BE2C (cell line): ENCODE measurements at regions not wholly inside any gene's neighbourhood (a gene's known extent, or its start where the extent isn't known, plus 50 kb on each side); places are given as distances from the start of the nearest gene placed in this dataset.

Source experiments
- DNase-seq: peaks from one replicate; pipeline ENCODE4 v3.0.0-alpha.2; 2020
- H3K27me3 ChIP-seq: fragments of 250-450 bp; sonication (Bioruptor Pico); 2 replicates; pipeline ENCODE4 v1.5.1; 2020; ENCODE audit warnings: mild to moderate bottlenecking
- H3K36me3 ChIP-seq: fragments of 250-450 bp; sonication (Bioruptor Pico); 2 replicates; pipeline ENCODE4 v1.5.1; 2020; ENCODE audit warnings: mild to moderate bottlenecking
- H3K4me1 ChIP-seq: fragments of 250-450 bp; sonication (Bioruptor Pico); 2 replicates; pipeline ENCODE4 v1.5.1; 2020
- H3K4me3 ChIP-seq: 2 replicates; pipeline ENCODE4 v1.5.1; 2011; ENCODE audit warnings: low read depth, low read length
- H3K9me3 ChIP-seq: fragments of 250-450 bp; sonication (Bioruptor Pico); 2 replicates; pipeline ENCODE4 v1.5.1; 2020
- TF ChIP-seq, protein P1 (sequence below): IDR thresholded peaks from 2 replicates; pipeline ENCODE4 v1.5.1; 2012; ENCODE audit warnings: mild to moderate bottlenecking, low read depth, low read length

DNA sequence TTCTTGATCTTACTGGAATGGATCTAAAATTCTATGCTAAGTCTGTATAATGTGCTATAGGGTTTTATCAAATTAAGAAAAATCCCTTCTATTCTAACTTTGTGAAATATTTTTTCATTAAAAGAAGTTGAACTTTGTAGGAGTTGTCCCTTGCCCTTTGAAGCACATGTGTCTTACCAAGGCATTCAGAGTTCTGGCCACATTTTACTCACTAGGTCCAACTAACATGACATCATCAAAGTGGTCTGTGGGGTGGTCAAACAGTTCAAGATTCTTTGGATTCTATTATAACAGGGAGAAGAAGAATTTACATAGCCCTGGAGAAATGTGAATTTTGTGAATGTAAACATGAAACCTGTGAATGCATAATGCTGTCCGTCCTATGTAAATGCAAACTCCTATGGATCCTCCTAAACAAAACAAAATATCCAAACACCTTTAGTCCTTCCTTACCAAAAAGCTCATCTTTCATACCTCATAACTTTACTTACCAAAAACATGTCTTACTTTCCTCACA lies 88.7 kb downstream of the EBNA1BP2 start:
- H3K36me3 ChIP-seq: no peaks in the 10 kb centered on the region

DNA sequence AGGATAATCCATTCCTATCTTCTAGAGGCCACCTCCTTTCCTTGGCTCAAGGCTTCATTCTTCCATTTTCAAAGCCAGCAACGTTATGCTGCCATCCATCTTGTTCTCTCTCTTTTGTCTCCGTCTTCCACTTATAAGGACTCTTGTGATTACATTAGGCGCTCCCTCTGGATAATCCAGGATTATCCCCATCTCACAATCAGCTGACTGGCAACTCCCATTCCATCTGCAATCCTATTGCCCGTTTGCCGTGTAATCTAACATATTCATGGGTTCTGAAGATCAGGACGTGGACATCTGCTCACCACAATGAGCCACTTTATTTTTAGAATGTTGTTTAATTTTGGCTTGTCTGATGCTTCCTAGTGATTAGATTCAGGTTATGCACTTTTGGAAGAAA lies 89.3 kb downstream of the EBNA1BP2 start:
- Histone ChIP-seq H3K4me1 (no peaks in the 10 kb centered on the region), H3K4me3 (no peak overlapping the region), H3K36me3 (no peaks in the 10 kb centered on the region), H3K27me3 (no peaks in the 10 kb centered on the region), H3K9me3 (no peaks in the 10 kb centered on the region)
- TF ChIP-seq, protein P1, sequence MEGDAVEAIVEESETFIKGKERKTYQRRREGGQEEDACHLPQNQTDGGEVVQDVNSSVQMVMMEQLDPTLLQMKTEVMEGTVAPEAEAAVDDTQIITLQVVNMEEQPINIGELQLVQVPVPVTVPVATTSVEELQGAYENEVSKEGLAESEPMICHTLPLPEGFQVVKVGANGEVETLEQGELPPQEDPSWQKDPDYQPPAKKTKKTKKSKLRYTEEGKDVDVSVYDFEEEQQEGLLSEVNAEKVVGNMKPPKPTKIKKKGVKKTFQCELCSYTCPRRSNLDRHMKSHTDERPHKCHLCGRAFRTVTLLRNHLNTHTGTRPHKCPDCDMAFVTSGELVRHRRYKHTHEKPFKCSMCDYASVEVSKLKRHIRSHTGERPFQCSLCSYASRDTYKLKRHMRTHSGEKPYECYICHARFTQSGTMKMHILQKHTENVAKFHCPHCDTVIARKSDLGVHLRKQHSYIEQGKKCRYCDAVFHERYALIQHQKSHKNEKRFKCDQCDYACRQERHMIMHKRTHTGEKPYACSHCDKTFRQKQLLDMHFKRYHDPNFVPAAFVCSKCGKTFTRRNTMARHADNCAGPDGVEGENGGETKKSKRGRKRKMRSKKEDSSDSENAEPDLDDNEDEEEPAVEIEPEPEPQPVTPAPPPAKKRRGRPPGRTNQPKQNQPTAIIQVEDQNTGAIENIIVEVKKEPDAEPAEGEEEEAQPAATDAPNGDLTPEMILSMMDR: no peak
- no peak for DNase-seq

More for the DNA sequence above, 88.7 kb downstream of the EBNA1BP2 start:
- H3K4me3 ChIP-seq: no peak overlapping the region
- TF ChIP-seq, protein P1: no peak
- DNase-seq: no peak
- H3K27me3 ChIP-seq: no peaks in the 10 kb centered on the region
- H3K4me1 ChIP-seq: no peaks in the 10 kb centered on the region
- no peaks in the 10 kb centered on the region for H3K9me3 ChIP-seq

DNA sequence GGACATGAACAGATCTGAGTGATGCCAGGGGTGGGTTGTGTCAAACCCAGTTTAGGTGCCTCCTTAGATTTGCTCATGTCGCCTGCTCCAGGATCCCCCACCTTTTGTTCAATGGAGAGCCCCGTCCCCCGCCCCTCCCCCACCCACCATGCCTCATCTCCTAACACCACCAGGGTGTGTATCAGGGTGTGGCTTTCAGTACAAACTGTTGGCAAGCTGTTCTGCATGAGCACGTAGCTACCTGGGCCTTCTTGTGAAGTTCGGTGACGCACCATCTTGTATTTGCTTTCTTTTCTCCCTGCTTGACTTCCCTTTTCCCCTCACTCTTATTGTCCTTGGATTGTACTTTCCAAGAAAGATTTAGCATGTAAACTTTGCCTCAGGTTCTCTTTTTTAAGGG lies 94.8 kb downstream of the EBNA1BP2 start:
- DNase-seq: no peak
- Histone ChIP-seq H3K4me3 (no peak overlapping the region), H3K4me1 (no peaks in the 10 kb centered on the region; the same call in none of the 2 replicates)

DNA sequence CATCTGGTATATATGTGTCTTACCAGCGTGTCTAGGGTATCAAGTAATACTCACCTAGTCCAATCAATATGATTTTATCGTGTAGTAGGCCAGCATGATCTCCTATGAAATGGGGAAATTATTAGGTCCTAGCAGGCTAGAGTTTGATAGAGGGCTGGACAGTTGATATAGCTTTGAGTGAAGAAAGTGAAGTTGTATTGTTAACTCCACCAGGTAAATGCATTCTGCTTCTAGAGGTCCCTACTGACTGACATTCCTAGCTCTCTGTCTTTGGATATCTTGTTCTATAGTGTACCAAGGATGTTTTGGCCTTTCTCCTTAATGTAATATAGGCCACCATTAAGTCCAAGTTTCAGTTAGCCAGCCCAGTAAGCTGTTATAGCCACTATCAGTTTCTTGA lies 97.4 kb downstream of the EBNA1BP2 start:
- no peak for DNase-seq

More for the DNA sequence above, 94.8 kb downstream of the EBNA1BP2 start:
- TF ChIP-seq, protein P1: no peak
- Histone ChIP-seq H3K36me3 (no peaks in the 10 kb centered on the region), H3K27me3 (no peaks in the 10 kb centered on the region), H3K9me3 (no peaks in the 10 kb centered on the region)

DNA sequence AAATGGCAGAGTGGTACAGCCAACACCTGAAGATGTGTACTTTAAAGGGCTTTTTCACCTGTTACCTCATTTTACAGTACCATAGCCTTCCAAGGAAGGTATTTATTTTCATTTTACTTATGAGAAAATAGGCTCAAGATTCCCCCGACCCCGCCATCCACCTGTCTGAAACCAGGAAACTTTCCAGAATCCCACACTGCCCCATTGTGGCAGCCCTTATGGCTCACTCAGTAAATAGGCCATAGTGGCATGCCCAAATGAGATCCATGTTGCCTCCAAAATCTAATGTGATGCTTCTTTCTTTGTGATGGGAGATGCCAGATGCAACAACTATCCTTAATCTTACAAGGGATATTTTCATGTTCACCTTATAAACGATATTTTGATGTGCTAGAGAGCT lies 97.8 kb downstream of the EBNA1BP2 start:
- Histone ChIP-seq H3K27me3 (no peaks in the 10 kb centered on the region), H3K9me3 (no peaks in the 10 kb centered on the region), H3K4me3 (no peak overlapping the region), H3K4me1 (peaks cover 7% of the 10 kb centered on the region), H3K36me3 (no peaks in the 10 kb centered on the region)
- no peak for DNase-seq
- TF ChIP-seq, protein P1: peak; percentile 40

More for the DNA sequence above, 97.4 kb downstream of the EBNA1BP2 start:
- Histone ChIP-seq H3K9me3 (no peaks in the 10 kb centered on the region), H3K4me1 (peaks cover 3% of the 10 kb centered on the region), H3K36me3 (no peaks in the 10 kb centered on the region), H3K27me3 (no peaks in the 10 kb centered on the region), H3K4me3 (no peak overlapping the region)
- TF ChIP-seq, protein P1: no peak

DNA sequence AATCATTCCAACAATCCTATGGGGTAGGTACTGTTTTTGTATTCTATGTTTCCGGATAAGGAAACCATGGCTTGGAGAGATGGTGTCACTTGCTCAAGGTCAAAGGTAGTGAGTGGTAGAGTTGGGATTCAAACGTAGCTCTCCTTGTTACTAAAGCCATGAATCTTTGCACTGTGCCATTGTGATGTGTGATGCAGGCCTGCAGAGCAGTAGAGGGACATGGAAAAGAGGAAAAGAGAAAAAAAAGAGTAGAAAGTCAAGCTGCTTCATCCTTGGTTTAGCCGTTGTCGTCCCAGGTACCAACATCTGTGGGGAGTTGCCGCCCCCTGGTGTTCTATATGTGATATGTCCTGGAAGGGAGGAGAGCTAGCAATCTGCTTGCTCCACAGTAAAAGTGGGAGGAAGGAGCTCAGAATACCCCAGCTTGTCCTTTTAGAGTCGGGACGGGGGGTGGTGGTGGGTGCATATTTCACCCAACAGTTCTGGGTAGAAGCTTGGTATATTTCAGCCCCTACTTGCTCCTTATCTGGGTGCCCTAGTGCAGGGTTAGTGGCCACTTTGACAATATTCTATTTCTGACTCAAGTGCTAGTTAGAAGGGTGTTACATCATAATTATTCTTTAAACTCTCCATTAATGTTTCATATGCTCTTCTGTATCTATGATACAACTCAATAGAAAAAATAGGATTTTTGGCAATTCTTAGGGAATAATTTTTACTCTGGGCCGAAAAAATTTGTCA lies 98.4 kb downstream of the EBNA1BP2 start:
- TF ChIP-seq, protein P1: peak; percentile 67
- Histone ChIP-seq H3K9me3 (no peaks in the 10 kb centered on the region), H3K36me3 (no peaks in the 10 kb centered on the region), H3K4me3 (no peak overlapping the region), H3K4me1 (peaks cover 11% of the 10 kb centered on the region), H3K27me3 (no peaks in the 10 kb centered on the region)
- peak; percentile 67 for DNase-seq
